ENCODE measurements at regions not wholly inside any gene's neighbourhood (a gene's known extent, or its start where the extent isn't known, plus 50 kb on each side); places are given as distances from the start of the nearest gene placed in this dataset.

DNA sequence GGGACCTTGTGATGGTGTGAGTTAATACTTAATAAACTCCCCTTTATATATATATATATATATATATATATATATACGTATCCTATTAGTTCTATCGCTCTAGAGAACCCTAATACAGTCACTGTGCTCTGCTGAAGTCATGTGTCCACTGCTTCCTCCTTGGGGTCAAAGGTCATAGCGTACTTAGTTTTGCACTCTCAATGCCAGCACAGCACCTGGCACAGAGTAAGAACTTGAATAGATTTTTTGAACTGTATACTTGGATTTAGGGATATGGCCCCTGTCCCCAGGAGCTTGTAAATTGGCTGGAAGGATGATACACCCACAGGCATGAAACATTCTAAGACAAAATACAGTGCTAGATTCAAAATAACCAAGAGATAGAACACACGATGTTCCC is 58.9 kb upstream of the PLXNA4 start:
- intact Hi-C loops (cut with micrococcal nuclease), result no loop called here
- peaks cover 7% of the 10 kb centered on the region for H3K27me3 Mint-ChIP-seq
- no peaks in the 10 kb centered on the region for H3K4me1 Mint-ChIP-seq
- ChIA-PET CTCF (no interaction called here), POLR2A (no interaction called here)
- TF ChIP-seq, protein P1, sequence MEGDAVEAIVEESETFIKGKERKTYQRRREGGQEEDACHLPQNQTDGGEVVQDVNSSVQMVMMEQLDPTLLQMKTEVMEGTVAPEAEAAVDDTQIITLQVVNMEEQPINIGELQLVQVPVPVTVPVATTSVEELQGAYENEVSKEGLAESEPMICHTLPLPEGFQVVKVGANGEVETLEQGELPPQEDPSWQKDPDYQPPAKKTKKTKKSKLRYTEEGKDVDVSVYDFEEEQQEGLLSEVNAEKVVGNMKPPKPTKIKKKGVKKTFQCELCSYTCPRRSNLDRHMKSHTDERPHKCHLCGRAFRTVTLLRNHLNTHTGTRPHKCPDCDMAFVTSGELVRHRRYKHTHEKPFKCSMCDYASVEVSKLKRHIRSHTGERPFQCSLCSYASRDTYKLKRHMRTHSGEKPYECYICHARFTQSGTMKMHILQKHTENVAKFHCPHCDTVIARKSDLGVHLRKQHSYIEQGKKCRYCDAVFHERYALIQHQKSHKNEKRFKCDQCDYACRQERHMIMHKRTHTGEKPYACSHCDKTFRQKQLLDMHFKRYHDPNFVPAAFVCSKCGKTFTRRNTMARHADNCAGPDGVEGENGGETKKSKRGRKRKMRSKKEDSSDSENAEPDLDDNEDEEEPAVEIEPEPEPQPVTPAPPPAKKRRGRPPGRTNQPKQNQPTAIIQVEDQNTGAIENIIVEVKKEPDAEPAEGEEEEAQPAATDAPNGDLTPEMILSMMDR (IDR thresholded peaks at IDR 0.05), result no peak
- no peak overlapping the region for H3K4me3 Mint-ChIP-seq
- ATAC-seq (ENCODE audit: low read depth) (no peak), DNase-seq (no peak)
- H3K9me3 Mint-ChIP-seq, result no peaks in the 10 kb centered on the region
- no peak overlapping the region for H3K27ac Mint-ChIP-seq
- no peaks in the 10 kb centered on the region for H3K36me3 Mint-ChIP-seq (ENCODE audit: low read depth)

DNA sequence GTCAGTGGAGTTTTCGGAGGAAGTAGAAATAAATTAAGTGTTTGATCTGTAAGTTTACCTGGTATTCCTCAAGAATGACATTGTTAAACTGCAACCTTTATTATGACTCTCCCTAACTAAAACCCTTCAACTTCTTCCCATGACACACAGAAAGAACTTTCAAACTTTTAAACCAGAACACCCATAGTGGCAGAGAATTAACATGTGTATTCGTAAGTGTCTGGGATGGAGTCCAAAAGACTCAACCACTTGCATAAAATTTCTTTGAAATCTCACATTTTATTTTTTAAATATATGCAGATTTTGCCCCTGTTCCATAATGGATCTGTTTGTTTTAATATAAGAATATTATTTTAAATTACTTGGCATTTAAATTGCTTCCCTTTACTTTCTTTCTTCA is 54.6 kb upstream of the PLXNA4 start:
- DNase-seq, result no peak
- ATAC-seq (ENCODE audit: low read depth), result no peak
- peaks cover 5% of the 10 kb centered on the region for H3K27me3 Mint-ChIP-seq
- no peaks in the 10 kb centered on the region for H3K4me1 Mint-ChIP-seq
- H3K36me3 Mint-ChIP-seq (ENCODE audit: low read depth), result no peaks in the 10 kb centered on the region
- TF ChIP-seq, protein P1 (IDR thresholded peaks at IDR 0.05), result no peak
- CTCF ChIA-PET, result no interaction called here
- no peaks in the 10 kb centered on the region for H3K9me3 Mint-ChIP-seq
- H3K27ac Mint-ChIP-seq, result no peak overlapping the region
- intact Hi-C loops (cut with micrococcal nuclease), result no loop called here
- no peak overlapping the region for H3K4me3 Mint-ChIP-seq
- POLR2A ChIA-PET, result no interaction called here
